GM10248 (cell line): ENCODE measurements at regions not wholly inside any gene's neighbourhood (a gene's known extent, or its start where the extent isn't known, plus 50 kb on each side); places are given as distances from the start of the nearest gene placed in this dataset.

Experiments used
- CTCF ChIA-PET: fragments of 300-600 bp; sonication (Branson Sonifier 250); formaldehyde crosslinking; extraction: SDS; loops from one replicate; lab custom pipeline; 2021; ENCODE audit warnings: antibody characterized with exemption; lab: Yijun Ruan, JAX
- POLR2A ChIA-PET: fragments of 350-650 bp; sonication (Branson Sonifier 250); formaldehyde crosslinking; extraction: SDS; loops from one replicate; lab custom pipeline; 2020; ENCODE audit warnings: antibody characterized with exemption; lab: Yijun Ruan, JAX
- DNase-seq: peaks from one replicate; pipeline ENCODE4 v3.0.0; 2012; ENCODE audit errors: extremely low spot score
- TF ChIP-seq, protein P1 (sequence below): IDR thresholded peaks from 2 replicates; pipeline ENCODE4 v1.5.1; 2012; ENCODE audit warnings: mild to moderate bottlenecking, low read depth; ENCODE audit errors: extremely low read depth, missing control alignments, control extremely low read depth

DNA sequence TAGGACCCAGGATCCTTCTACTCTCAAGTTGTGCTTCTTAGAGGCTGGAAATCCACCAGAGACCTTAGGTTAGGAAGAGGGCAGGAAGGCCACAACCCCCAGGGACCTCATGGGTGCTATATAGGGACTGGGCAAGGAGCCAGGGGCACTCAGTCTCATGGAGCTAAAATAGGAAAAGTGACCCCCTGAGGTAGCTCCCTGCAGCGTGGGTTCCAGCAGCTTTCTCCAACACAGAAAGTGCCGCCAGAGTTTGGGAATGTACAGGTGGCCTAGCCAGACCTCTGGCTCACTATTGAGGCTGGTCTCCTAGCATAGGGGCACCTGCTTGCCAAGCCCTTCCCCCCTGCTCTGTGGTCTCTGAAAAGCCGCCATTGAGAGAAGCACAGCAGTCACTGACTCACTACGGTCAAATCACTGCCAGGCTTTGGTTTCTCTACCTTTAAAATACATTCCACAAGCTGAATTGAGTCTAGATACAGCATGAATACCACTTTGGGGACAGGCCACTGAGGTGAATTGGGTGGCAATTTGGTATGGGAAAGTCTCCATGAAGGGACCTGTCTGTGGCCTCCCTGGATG is 333.2 kb upstream of the PODXL start:
- CTCF ChIA-PET, result no interaction called here
- no peak for DNase-seq
- TF ChIP-seq, protein P1, sequence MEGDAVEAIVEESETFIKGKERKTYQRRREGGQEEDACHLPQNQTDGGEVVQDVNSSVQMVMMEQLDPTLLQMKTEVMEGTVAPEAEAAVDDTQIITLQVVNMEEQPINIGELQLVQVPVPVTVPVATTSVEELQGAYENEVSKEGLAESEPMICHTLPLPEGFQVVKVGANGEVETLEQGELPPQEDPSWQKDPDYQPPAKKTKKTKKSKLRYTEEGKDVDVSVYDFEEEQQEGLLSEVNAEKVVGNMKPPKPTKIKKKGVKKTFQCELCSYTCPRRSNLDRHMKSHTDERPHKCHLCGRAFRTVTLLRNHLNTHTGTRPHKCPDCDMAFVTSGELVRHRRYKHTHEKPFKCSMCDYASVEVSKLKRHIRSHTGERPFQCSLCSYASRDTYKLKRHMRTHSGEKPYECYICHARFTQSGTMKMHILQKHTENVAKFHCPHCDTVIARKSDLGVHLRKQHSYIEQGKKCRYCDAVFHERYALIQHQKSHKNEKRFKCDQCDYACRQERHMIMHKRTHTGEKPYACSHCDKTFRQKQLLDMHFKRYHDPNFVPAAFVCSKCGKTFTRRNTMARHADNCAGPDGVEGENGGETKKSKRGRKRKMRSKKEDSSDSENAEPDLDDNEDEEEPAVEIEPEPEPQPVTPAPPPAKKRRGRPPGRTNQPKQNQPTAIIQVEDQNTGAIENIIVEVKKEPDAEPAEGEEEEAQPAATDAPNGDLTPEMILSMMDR, result no peak
- POLR2A ChIA-PET, result no interaction called here

DNA sequence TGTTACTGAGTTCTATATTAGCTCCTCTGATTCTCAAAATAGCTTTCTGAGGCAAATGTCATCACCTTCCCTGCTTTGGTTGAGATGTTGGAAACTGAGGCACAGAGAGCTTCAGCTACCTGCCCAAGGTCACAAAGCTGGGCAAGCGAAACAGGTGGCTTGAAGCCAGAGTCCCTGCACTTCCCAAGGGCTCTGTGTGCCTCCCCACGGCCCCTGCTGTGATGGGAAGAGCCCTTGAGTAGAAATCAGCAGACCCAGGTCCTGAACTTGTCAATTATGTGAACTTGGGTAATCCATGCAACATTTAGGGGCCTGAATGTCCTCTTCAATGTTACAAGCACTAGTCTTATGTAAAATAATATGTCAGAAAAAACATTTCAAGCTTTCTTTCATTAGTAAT is 327.3 kb upstream of the PODXL start:
- ChIA-PET CTCF (no interaction called here), POLR2A (no interaction called here)
- no peak for DNase-seq
- TF ChIP-seq, protein P1, result no peak

DNA sequence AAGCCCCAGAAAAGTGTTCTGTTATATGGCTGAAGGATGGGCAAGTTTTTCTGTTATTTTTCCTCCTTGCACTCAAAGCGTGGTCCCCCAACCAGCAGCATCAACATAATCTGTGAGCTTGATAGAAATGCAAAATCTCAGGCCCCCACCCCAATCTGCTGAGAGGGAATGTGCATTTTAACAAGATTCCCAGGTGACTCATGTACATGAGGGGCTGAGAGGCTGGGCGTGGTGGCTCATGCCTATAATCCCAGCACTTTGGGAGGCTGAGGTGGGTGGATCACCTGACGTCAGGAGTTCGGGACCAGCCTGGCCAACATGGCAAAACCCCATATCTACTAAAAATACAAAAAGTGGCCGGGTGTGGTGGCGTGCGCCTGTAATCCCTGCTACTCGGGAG is 326.8 kb upstream of the PODXL start:
- ChIA-PET POLR2A (no interaction called here), CTCF (no interaction called here)
- DNase-seq, result no peak
- TF ChIP-seq, protein P1, result no peak

DNA sequence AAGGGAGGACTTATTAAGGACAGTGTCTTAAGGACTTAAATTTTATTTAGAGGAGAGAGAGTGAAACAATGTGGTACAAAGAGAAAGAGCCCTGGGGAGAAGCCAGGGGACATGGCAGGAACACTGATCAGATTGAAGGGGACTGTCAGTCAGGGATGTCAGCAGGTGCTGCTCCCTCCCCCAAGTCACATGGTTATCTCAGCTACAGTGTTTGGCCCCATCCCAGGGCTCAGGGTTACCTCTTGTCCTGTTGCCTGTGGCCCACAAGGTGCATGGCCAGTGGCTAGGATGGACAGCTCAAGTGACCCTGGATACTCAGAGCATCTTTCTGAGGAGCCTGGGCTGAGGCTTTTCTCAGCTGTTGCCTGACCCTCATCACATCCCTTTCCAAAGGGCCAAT is 325.9 kb upstream of the PODXL start:
- ChIA-PET CTCF (interaction anchor here (1.3 to 1.5 kb wide), 2 partner anchors 15 to 23 kb away, joined by 4 read pairs; no protein-coding TSS in a partner anchor), POLR2A (no interaction called here)
- no peak for DNase-seq
- TF ChIP-seq, protein P1, result no peak

DNA sequence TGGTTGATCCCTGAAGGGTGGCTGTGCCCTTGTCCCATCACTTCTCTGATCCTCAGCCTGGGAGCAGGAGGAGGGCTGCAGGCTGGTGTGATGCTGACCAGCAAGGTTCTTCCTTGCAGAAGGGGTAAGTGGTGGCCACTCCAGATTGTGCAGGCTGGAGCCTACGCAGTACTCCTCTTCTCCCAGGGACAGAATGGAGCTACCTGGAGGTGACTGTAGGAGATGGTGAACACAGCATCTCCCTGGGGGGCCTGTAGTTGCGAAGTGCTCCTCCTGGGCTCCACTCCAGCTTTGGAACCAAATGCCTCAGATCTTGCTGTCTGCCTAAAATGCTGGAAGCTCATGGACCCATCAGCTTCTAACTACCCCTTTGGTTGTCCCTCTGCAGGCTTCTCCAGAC is 323.6 kb upstream of the PODXL start:
- TF ChIP-seq, protein P1, result no peak
- CTCF ChIA-PET, result interaction anchor here (1.0 to 1.3 kb wide), 3 partner anchors 15 to 28 kb away, joined by 3 read pairs; no protein-coding TSS in a partner anchor
- POLR2A ChIA-PET, result no interaction called here
- DNase-seq, result no peak

DNA sequence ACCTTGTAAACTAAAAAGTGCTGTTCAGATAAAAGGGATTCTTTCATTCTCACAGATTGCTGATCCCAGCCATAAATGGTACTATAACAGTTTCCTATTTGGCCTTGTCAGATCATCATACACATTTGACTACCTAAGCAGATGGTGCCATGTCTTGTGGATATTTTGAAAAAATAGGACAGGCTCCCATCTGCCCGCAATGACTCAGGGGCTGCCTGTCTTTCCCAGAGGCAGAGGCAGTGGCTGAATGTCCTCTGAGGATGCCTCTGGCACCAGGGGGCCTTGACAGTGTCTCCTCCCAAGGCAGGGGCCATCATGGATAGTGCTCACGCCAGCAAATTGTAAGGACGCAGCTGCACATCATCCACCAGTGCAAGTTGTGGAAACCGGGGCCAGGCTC is 323.0 kb upstream of the PODXL start:
- TF ChIP-seq, protein P1, result no peak
- DNase-seq, result no peak
- POLR2A ChIA-PET, result no interaction called here
- CTCF ChIA-PET, result interaction anchor here (1.0 kb wide), 1 partner anchor 27 kb away, joined by 3 read pairs; no protein-coding TSS in a partner anchor
